A549 (cell line): ENCODE measurements at regions not wholly inside any gene's neighbourhood (a gene's known extent, or its start where the extent isn't known, plus 50 kb on each side); places are given as distances from the start of the nearest gene placed in this dataset.
A peak's percentile ranks its signal among the peaks of the same experiment; 100 is the strongest.

Source experiments
- ATAC-seq, 2 experiments: fragments of 200-7000 bp in 1 of 2; fragments of >200 bp in 1 of 2; cut with Nextera tagmentation in 1 of 2; cut with Tn5 transposase in 1 of 2; 3 replicates each; pipeline versions ENCODE4 v1.8.0 to v1.9.1; 2018 to 2020; ENCODE audit warnings: mild to moderate bottlenecking in 1 of 2, moderate library complexity in 1 of 2
- CTCF ChIA-PET: fragments of 300-600 bp; sonication (Branson Sonifier 250); formaldehyde crosslinking; extraction: SDS; loops from one replicate; lab custom pipeline; 2021; ENCODE audit warnings: antibody characterized with exemption, inconsistent platforms; lab: Yijun Ruan, JAX
- POLR2A ChIA-PET: fragments of 350-600 bp; formaldehyde crosslinking; extraction: SDS; loops from one replicate; lab custom pipeline; 2021; ENCODE audit warnings: antibody characterized with exemption, inconsistent platforms; lab: Yijun Ruan, JAX
- DNase-seq, 2 experiments: peaks; one replicate each; pipeline versions ENCODE4 v3.0.0 to v3.0.0-alpha.2; 2011 to 2016; ENCODE audit warnings: low read depth in 1 of 2, low spot score in 1 of 2
- FAIRE-seq: peaks from 2 replicates; lab custom pipeline; 2011; peaks lifted over from hg19 to GRCh38; lab: Jason Lieb, UNC
- H3K27ac ChIP-seq, 2 experiments: fragments of >200 bp; sonication (Bioruptor Twin); formaldehyde crosslinking; 3 replicates each; pipeline ENCODE4 v1.5.1; 2016 to 2017
- H3K4me1 ChIP-seq: fragments of >200 bp; sonication (Bioruptor Twin); formaldehyde crosslinking; 3 replicates; pipeline ENCODE4 v1.6.1; 2016
- H3K4me2 ChIP-seq: fragments of >200 bp; sonication (Bioruptor Twin); formaldehyde crosslinking; 3 replicates; pipeline ENCODE4 v1.6.1; 2016
- H3K4me3 ChIP-seq: fragments of >200 bp; sonication (Bioruptor Twin); formaldehyde crosslinking; 3 replicates; pipeline ENCODE4 v1.5.1; 2016
- H3K9me3 ChIP-seq: fragments of >200 bp; sonication (Bioruptor Twin); formaldehyde crosslinking; 3 replicates; pipeline ENCODE4 v1.6.1; 2016
- BCL3 ChIP-seq: fragments of >200 bp; sonication (Bioruptor Twin); formaldehyde crosslinking; IDR thresholded peaks from 3 replicates; pipeline ENCODE4 v1.6.1; 2016
- CBX2 ChIP-seq: fragments of 200-600 bp; sonication (generic); IDR thresholded peaks from 2 replicates; pipeline ENCODE4 v1.6.1; 2016; ENCODE audit warnings: low read depth, mild to moderate bottlenecking, borderline replicate concordance
- CBX8 ChIP-seq: fragments of 200-600 bp; sonication (generic); IDR thresholded peaks from 2 replicates; pipeline ENCODE4 v1.6.1; 2016
- CEBPB ChIP-seq, 2 experiments: fragments of >200 bp in 1 of 2; sonication (Bioruptor Twin) in 1 of 2; formaldehyde crosslinking in 1 of 2; IDR thresholded peaks; 2 replicates each; pipeline ENCODE4 v1.6.1; 2012 to 2016
- CHD4 ChIP-seq: fragments of 200-600 bp; sonication (generic); IDR thresholded peaks from 2 replicates; pipeline ENCODE4 v1.6.1; 2016; ENCODE audit warnings: antibody characterized with exemption, mild to moderate bottlenecking, borderline replicate concordance
- CTCF ChIP-seq: fragments of >200 bp; sonication (Bioruptor Twin); formaldehyde crosslinking; IDR thresholded peaks from 3 replicates; pipeline ENCODE4 v1.5.1; 2016
- E2F6 ChIP-seq: IDR thresholded peaks from 2 replicates; pipeline ENCODE4 v1.6.1; 2012; ENCODE audit warnings: low read depth, borderline replicate concordance
- EHF ChIP-seq: fragments of 250-450 bp; sonication (Bioruptor Pico); IDR thresholded peaks from 2 replicates; pipeline ENCODE4 v1.5.0; 2020; ENCODE audit warnings: mild to moderate bottlenecking
- EHMT2 ChIP-seq: fragments of 200-600 bp; sonication (generic); IDR thresholded peaks from 2 replicates; pipeline ENCODE4 v1.6.1; 2016; ENCODE audit warnings: antibody characterized with exemption, low read depth, mild to moderate bottlenecking, moderate library complexity
- ELK1 ChIP-seq: fragments of 150-350 bp; IDR thresholded peaks from 2 replicates; pipeline ENCODE4 v1.6.1; 2014; ENCODE audit warnings: low read depth, mild to moderate bottlenecking, low read length
- ESRRA ChIP-seq: fragments of 150-350 bp; IDR thresholded peaks from 2 replicates; pipeline ENCODE4 v1.6.1; 2014; ENCODE audit warnings: mild to moderate bottlenecking, low read length, borderline replicate concordance
- FOSL2 ChIP-seq, 2 experiments: fragments of 450-650 bp in 1 of 2; fragments of >200 bp in 1 of 2; sonication (Bioruptor Twin) in 1 of 2; formaldehyde crosslinking; IDR thresholded peaks; 2 replicates each; pipeline versions ENCODE4 v1.5.0 to v1.6.1; 2016 to 2020; ENCODE audit warnings: mild to moderate bottlenecking in 1 of 2, moderate library complexity in 1 of 2
- FOXS1 ChIP-seq: fragments of 250-450 bp; sonication (Bioruptor Pico); IDR thresholded peaks from 2 replicates; pipeline ENCODE4 v1.5.0; 2020; ENCODE audit warnings: mild to moderate bottlenecking, moderate library complexity
- GATA3 ChIP-seq: IDR thresholded peaks from 2 replicates; pipeline ENCODE4 v1.6.1; 2012; ENCODE audit warnings: borderline replicate concordance
- HDAC2 ChIP-seq: fragments of 200-600 bp; sonication (generic); IDR thresholded peaks from 2 replicates; pipeline ENCODE4 v1.6.1; 2016
- HEYL ChIP-seq: fragments of 250-450 bp; sonication (Bioruptor Pico); IDR thresholded peaks from 2 replicates; pipeline ENCODE4 v1.8.0; 2021; ENCODE audit warnings: mild to moderate bottlenecking, moderate library complexity
- HMGXB4 ChIP-seq: fragments of 250-450 bp; sonication (Bioruptor Pico); IDR thresholded peaks from 2 replicates; pipeline ENCODE4 v1.5.0; 2021; ENCODE audit warnings: mild to moderate bottlenecking, moderate library complexity, borderline replicate concordance
- HOXB13 ChIP-seq: fragments of 250-450 bp; sonication (Bioruptor Pico); IDR thresholded peaks from 2 replicates; pipeline ENCODE4 v1.5.0; 2020; ENCODE audit warnings: low read depth, mild to moderate bottlenecking, moderate library complexity
- HOXB5 ChIP-seq: fragments of 250-450 bp; sonication (Bioruptor Pico); IDR thresholded peaks from 2 replicates; pipeline ENCODE4 v1.5.0; 2020; ENCODE audit warnings: mild to moderate bottlenecking, moderate library complexity
- JUN ChIP-seq, 2 experiments: fragments of >200 bp; sonication (Bioruptor Twin); formaldehyde crosslinking; IDR thresholded peaks; 2 replicates in 1 of 2; 3 replicates in 1 of 2; pipeline ENCODE4 v1.6.1; 2016 to 2017
- JUNB ChIP-seq: fragments of >200 bp; sonication (Bioruptor Twin); formaldehyde crosslinking; IDR thresholded peaks from 2 replicates; pipeline ENCODE4 v1.6.1; 2016
- KDM1A ChIP-seq: fragments of 200-600 bp; sonication (generic); IDR thresholded peaks from 2 replicates; pipeline ENCODE4 v1.6.1; 2016; ENCODE audit warnings: low read depth, mild to moderate bottlenecking
- MAX ChIP-seq: IDR thresholded peaks from 2 replicates; pipeline ENCODE4 v1.6.1; 2012
- NPAS2 ChIP-seq: fragments of 250-450 bp; sonication (Bioruptor Pico); IDR thresholded peaks from 2 replicates; pipeline ENCODE4 v1.8.0; 2022; ENCODE audit warnings: mild to moderate bottlenecking, moderate library complexity, borderline replicate concordance
- PBX3 ChIP-seq: IDR thresholded peaks from 2 replicates; pipeline ENCODE4 v1.6.1; 2012
- RAD21 ChIP-seq, 2 experiments: fragments of >200 bp in 1 of 2; sonication (Bioruptor Twin) in 1 of 2; formaldehyde crosslinking in 1 of 2; IDR thresholded peaks in 1 of 2; conservative IDR thresholded peaks in 1 of 2; 2 replicates in 1 of 2; 3 replicates in 1 of 2; pipeline ENCODE4 v1.6.1; 2012 to 2018; ENCODE audit warnings: inconsistent platforms in 1 of 2
- RARB ChIP-seq: fragments of 250-450 bp; sonication (Bioruptor Pico); IDR thresholded peaks from 2 replicates; pipeline ENCODE4 v1.8.0; 2021; ENCODE audit warnings: mild to moderate bottlenecking, moderate library complexity
- REST ChIP-seq: fragments of 200-600 bp; sonication (generic); IDR thresholded peaks from 2 replicates; pipeline ENCODE4 v1.6.1; 2016; ENCODE audit warnings: antibody characterized with exemption, mild to moderate bottlenecking, moderate library complexity
- ZC3H11A ChIP-seq: fragments of 450-650 bp; IDR thresholded peaks from 2 replicates; pipeline ENCODE4 v1.6.1; 2014; ENCODE audit warnings: antibody characterized with exemption, mild to moderate bottlenecking
- ZNF302 ChIP-seq: fragments of 250-450 bp; sonication (Bioruptor Pico); IDR thresholded peaks from 2 replicates; pipeline ENCODE4 v1.9.0; 2021; ENCODE audit warnings: inconsistent platforms, mild to moderate bottlenecking, moderate library complexity
- WGBS: methylation state at CpG from one replicate; pipeline ENCODE4 v1.1.6; 2017; ENCODE audit errors: missing lambda C conversion rate; 5-methylcytosine and 5-hydroxymethylcytosine counted together

- CTCF ChIA-PET = no interaction called here
- peak in 1 of 2 experiments; percentile 42; a peak in 1 of 6 replicates for ATAC-seq
These were observed 141.5 kb upstream of the FN1 start for GRCh38 chr2:215577356-215577755.

GRCh38 chr2:215576572-215576971 lies 140.7 kb upstream of the FN1 start:
- no peak overlapping the region for H3K4me3 ChIP-seq
- 94% methylated on average over 3 of the region's 3 CpGs for WGBS
- no peak for DNase-seq
- CTCF ChIA-PET = interaction anchor here (0.9 kb wide), 1 partner anchor 27 kb away, joined by 3 read pairs; no protein-coding TSS in a partner anchor
- H3K4me2 ChIP-seq = no peak overlapping the region
- POLR2A ChIA-PET = no interaction called here
- H3K4me1 ChIP-seq = peaks cover 31% of the 10 kb centered on the region
- no peak overlapping the region for H3K27ac ChIP-seq
- no peak for ATAC-seq
- H3K9me3 ChIP-seq = no peaks in the 10 kb centered on the region
- no peak for FAIRE-seq
- TF ChIP-seq JUNB (no peak), ESRRA (no peak), ZC3H11A (no peak), FOXS1 (CRISPR knock-in tag) (no peak), HDAC2 (no peak), HMGXB4 (CRISPR knock-in tag) (no peak), JUN (IDR thresholded peaks at IDR 0.05) (no peak), REST (no peak), PBX3 (no peak), CBX2 (no peak), ELK1 (no peak), CTCF (no peak), EHF (no peak), RAD21 (conservative IDR thresholded peaks at IDR 0.05 in 1 of 2, IDR thresholded peaks at IDR 0.05 in 1 of 2) (no peak)

More at GRCh38 chr2:215577356-215577755, 141.5 kb upstream of the FN1 start:
- no peaks in the 10 kb centered on the region for H3K9me3 ChIP-seq
- no peak overlapping the region for H3K27ac ChIP-seq
- TF ChIP-seq NPAS2 (no peak), MAX (no peak), ZNF302 (CRISPR knock-in tag) (no peak), GATA3 (no peak), E2F6 (no peak), RARB (CRISPR knock-in tag) (no peak), CBX8 (no peak), HEYL (CRISPR knock-in tag) (no peak), HOXB13 (no peak), BCL3 (no peak), CEBPB (IDR thresholded peaks at IDR 0.05) (no peak), ESRRA (no peak), CHD4 (no peak), HOXB5 (CRISPR knock-in tag) (no peak), CBX2 (no peak), EHMT2 (no peak), KDM1A (no peak), FOSL2 (IDR thresholded peaks at IDR 0.05) (no peak), FOSL2 (CRISPR knock-in tag; IDR thresholded peaks at IDR 0.05) (no peak)
- peaks cover 31% of the 10 kb centered on the region for H3K4me1 ChIP-seq
- POLR2A ChIA-PET = no interaction called here
- FAIRE-seq = no peak
- no peak overlapping the region for H3K4me3 ChIP-seq
- peak in 1 of 2 experiments; percentile 11 for DNase-seq
- peak overlapping the region; percentile 13; the same call in 1 of the 3 replicates for H3K4me2 ChIP-seq
